ENCODE measurements at regions not wholly inside any gene's neighbourhood (a gene's known extent, or its start where the extent isn't known, plus 50 kb on each side); places are given as distances from the start of the nearest gene placed in this dataset.

GRCh38 chr3:46135475-46135874 lies 72.6 kb downstream of the CCR1 start:
- no peaks in the 10 kb centered on the region for H4K20me1 ChIP-seq (ENCODE audit: low read length)
- no peak overlapping the region for H3K27ac ChIP-seq (ENCODE audit: low read length)
- no peaks in the 10 kb centered on the region for H3K27me3 ChIP-seq (ENCODE audit: low read length)
- DNase-seq = no peak
- no peaks in the 10 kb centered on the region for H3K9me2 ChIP-seq (replicated peaks; ENCODE audit: low read length)
- ATAC-seq = no peak
- H3K4me3 ChIP-seq (ENCODE audit: low read length) = no peak overlapping the region
- no peak overlapping the region for H3K9ac ChIP-seq (ENCODE audit: low read length)
- no peaks in the 10 kb centered on the region for H3K9me3 ChIP-seq (ENCODE audit: low read length)
- H2AFZ ChIP-seq (ENCODE audit: low read length) = no peak overlapping the region
- no peaks in the 10 kb centered on the region for H3F3A ChIP-seq (ENCODE audit: low read length, unreplicated experiment)
- intact Hi-C loops (cut with micrococcal nuclease) = no loop called here
- no peaks in the 10 kb centered on the region for H3K79me2 ChIP-seq (ENCODE audit: low read length)
- ChIA-PET POLR2A (ENCODE audit: unreplicated experiment) (no interaction called here), CTCF (no interaction called here)
- no peak overlapping the region for H3K4me2 ChIP-seq (ENCODE audit: low read length)
- no TSS peak for BruUV-seq (replicated peaks)
- H3K4me1 ChIP-seq (ENCODE audit: insufficient read depth, low read length) = no peaks in the 10 kb centered on the region
- no peaks in the 10 kb centered on the region for H3K36me3 ChIP-seq (ENCODE audit: low read depth, low read length)
- TF ChIP-seq, protein P1, sequence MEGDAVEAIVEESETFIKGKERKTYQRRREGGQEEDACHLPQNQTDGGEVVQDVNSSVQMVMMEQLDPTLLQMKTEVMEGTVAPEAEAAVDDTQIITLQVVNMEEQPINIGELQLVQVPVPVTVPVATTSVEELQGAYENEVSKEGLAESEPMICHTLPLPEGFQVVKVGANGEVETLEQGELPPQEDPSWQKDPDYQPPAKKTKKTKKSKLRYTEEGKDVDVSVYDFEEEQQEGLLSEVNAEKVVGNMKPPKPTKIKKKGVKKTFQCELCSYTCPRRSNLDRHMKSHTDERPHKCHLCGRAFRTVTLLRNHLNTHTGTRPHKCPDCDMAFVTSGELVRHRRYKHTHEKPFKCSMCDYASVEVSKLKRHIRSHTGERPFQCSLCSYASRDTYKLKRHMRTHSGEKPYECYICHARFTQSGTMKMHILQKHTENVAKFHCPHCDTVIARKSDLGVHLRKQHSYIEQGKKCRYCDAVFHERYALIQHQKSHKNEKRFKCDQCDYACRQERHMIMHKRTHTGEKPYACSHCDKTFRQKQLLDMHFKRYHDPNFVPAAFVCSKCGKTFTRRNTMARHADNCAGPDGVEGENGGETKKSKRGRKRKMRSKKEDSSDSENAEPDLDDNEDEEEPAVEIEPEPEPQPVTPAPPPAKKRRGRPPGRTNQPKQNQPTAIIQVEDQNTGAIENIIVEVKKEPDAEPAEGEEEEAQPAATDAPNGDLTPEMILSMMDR (conservative IDR thresholded peaks at IDR 0.05; ENCODE audit: low read depth, low read length) = no peak
- TF ChIP-seq EZH2phosphoT487 (IDR thresholded peaks at IDR 0.05; ENCODE audit: borderline replicate concordance, low read length) = no peak
- no peak for TF ChIP-seq EZH2 (IDR thresholded peaks at IDR 0.05; ENCODE audit: low read length, unreplicated experiment)

DNA sequence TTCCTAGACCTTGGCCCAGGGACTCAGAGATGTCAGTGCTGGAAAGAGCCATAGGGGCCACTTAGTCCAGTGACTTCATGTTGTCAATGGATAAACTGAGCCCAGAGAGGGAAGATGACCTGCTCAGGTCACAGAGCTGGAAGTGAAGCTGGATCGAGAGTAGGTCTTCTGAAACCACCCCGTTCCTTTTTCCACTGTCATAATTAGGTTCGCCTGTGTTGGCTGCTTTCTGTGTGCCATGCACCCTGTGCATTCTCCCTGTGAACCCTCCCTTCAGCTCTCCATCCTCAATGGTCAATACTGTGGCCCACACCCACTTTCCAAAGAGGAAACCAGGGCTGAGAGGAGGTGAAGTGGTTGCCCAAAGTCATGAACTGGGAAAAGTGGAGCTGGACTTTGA lies 74.8 kb downstream of the CCR1 start:
- POLR2A ChIA-PET (ENCODE audit: unreplicated experiment) = no interaction called here
- H2AFZ ChIP-seq (ENCODE audit: low read length) = no peak overlapping the region
- no peak overlapping the region for H3K9ac ChIP-seq (ENCODE audit: low read length)
- no peak overlapping the region for H3K27ac ChIP-seq (ENCODE audit: low read length)
- CTCF ChIA-PET = interaction anchor here (0.6 kb wide), 1 partner anchor 65 kb away, joined by 3 read pairs; no protein-coding TSS in a partner anchor
- H3K9me2 ChIP-seq (replicated peaks; ENCODE audit: low read length) = no peaks in the 10 kb centered on the region
- no peaks in the 10 kb centered on the region for H3K9me3 ChIP-seq (ENCODE audit: low read length)
- no peaks in the 10 kb centered on the region for H4K20me1 ChIP-seq (ENCODE audit: low read length)
- H3K79me2 ChIP-seq (ENCODE audit: low read length) = no peaks in the 10 kb centered on the region
- no peaks in the 10 kb centered on the region for H3K4me1 ChIP-seq (ENCODE audit: insufficient read depth, low read length)
- H3K4me3 ChIP-seq (ENCODE audit: low read length) = no peak overlapping the region
- intact Hi-C loops (cut with micrococcal nuclease) = no loop called here
- no peaks in the 10 kb centered on the region for H3F3A ChIP-seq (ENCODE audit: low read length, unreplicated experiment)
- no peaks in the 10 kb centered on the region for H3K27me3 ChIP-seq (ENCODE audit: low read length)
- no peak for TF ChIP-seq EZH2phosphoT487 (IDR thresholded peaks at IDR 0.05; ENCODE audit: borderline replicate concordance, low read length)
- TF ChIP-seq, protein P1 (conservative IDR thresholded peaks at IDR 0.05; ENCODE audit: low read depth, low read length) = no peak
- TF ChIP-seq EZH2 (IDR thresholded peaks at IDR 0.05; ENCODE audit: low read length, unreplicated experiment) = no peak
- DNase-seq = no peak
- H3K36me3 ChIP-seq (ENCODE audit: low read depth, low read length) = no peaks in the 10 kb centered on the region
- BruUV-seq (replicated peaks) = no TSS peak
- no peak overlapping the region for H3K4me2 ChIP-seq (ENCODE audit: low read length)
- no peak for ATAC-seq

DNA sequence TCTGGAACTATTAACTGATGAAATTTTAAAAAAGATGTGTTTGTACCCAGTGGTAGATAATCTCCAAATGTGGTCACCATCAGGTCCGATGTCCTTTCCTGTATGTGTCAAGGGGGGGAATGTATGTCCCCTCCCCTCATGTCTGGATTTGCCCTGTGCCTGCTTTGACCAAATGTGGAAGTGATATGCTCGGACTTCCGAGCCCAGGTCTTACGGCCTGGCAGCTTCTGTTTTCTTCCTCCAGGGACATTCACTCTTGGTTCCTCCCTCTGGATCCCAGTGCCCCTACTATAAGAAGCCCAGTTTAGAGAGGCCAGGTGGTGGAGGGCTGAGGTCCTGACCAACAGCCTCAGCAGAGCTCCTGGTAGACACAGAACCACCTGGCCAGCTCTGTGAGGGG lies 75.5 kb downstream of the CCR1 start:
- ChIA-PET CTCF (no interaction called here), POLR2A (ENCODE audit: unreplicated experiment) (no interaction called here)
- Histone ChIP-seq H3F3A (ENCODE audit: low read length, unreplicated experiment) (no peaks in the 10 kb centered on the region), H3K4me1 (ENCODE audit: insufficient read depth, low read length) (peaks cover 7% of the 10 kb centered on the region), H4K20me1 (ENCODE audit: low read length) (no peaks in the 10 kb centered on the region), H3K4me2 (ENCODE audit: low read length) (no peak overlapping the region), H3K9me3 (ENCODE audit: low read length) (no peaks in the 10 kb centered on the region), H3K9ac (ENCODE audit: low read length) (no peak overlapping the region), H2AFZ (ENCODE audit: low read length) (no peak overlapping the region), H3K4me3 (ENCODE audit: low read length) (no peak overlapping the region), H3K79me2 (ENCODE audit: low read length) (no peaks in the 10 kb centered on the region), H3K36me3 (ENCODE audit: low read depth, low read length) (no peaks in the 10 kb centered on the region), H3K27me3 (ENCODE audit: low read length) (no peaks in the 10 kb centered on the region), H3K27ac (ENCODE audit: low read length) (no peak overlapping the region), H3K9me2 (replicated peaks; ENCODE audit: low read length) (no peaks in the 10 kb centered on the region)
- ATAC-seq (no peak), DNase-seq (no peak)
- no peak for TF ChIP-seq EZH2 (IDR thresholded peaks at IDR 0.05; ENCODE audit: low read length, unreplicated experiment)
- TF ChIP-seq, protein P1 (conservative IDR thresholded peaks at IDR 0.05; ENCODE audit: low read depth, low read length) = no peak
- TF ChIP-seq EZH2phosphoT487 (IDR thresholded peaks at IDR 0.05; ENCODE audit: borderline replicate concordance, low read length) = no peak
- no TSS peak for BruUV-seq (replicated peaks)
- intact Hi-C loops (cut with micrococcal nuclease) = no loop called here
